AG09319 (cell line): ENCODE measurements at regions not wholly inside any gene's neighbourhood (a gene's known extent, or its start where the extent isn't known, plus 50 kb on each side); places are given as distances from the start of the nearest gene placed in this dataset.

Source experiments
- DNase-seq: peaks from one replicate; pipeline ENCODE4 v3.0.0-alpha.2; 2010; ENCODE audit warnings: low read depth; ENCODE audit errors: extremely low read depth
- TF ChIP-seq, protein P1 (sequence below): IDR thresholded peaks from 2 replicates; pipeline ENCODE4 v1.5.1; 2011; ENCODE audit warnings: low read depth, mild to moderate bottlenecking, inconsistent platforms, low read length, moderate library complexity

DNA sequence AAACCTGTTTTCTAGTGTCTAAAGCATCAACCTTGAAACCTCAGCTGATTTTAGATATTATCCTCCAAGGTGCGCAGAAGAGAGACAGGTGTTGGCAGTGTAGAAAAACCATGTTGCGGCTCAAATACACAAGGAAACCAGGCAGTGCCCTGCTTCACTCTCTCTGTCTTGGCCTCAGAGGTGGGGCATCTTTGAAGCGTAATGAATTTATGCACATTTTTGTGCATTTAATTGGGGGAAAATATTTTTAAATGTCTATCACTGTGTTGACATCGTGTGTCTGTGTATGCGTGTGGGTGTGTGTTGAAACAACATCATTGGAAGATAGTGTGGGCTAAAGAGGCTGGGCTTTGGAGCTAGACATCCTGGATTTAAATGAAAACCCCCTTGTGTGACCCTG lies 334.0 kb upstream of the CHD6 start:
- TF ChIP-seq, protein P1, sequence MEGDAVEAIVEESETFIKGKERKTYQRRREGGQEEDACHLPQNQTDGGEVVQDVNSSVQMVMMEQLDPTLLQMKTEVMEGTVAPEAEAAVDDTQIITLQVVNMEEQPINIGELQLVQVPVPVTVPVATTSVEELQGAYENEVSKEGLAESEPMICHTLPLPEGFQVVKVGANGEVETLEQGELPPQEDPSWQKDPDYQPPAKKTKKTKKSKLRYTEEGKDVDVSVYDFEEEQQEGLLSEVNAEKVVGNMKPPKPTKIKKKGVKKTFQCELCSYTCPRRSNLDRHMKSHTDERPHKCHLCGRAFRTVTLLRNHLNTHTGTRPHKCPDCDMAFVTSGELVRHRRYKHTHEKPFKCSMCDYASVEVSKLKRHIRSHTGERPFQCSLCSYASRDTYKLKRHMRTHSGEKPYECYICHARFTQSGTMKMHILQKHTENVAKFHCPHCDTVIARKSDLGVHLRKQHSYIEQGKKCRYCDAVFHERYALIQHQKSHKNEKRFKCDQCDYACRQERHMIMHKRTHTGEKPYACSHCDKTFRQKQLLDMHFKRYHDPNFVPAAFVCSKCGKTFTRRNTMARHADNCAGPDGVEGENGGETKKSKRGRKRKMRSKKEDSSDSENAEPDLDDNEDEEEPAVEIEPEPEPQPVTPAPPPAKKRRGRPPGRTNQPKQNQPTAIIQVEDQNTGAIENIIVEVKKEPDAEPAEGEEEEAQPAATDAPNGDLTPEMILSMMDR = no peak
- no peak for DNase-seq

DNA sequence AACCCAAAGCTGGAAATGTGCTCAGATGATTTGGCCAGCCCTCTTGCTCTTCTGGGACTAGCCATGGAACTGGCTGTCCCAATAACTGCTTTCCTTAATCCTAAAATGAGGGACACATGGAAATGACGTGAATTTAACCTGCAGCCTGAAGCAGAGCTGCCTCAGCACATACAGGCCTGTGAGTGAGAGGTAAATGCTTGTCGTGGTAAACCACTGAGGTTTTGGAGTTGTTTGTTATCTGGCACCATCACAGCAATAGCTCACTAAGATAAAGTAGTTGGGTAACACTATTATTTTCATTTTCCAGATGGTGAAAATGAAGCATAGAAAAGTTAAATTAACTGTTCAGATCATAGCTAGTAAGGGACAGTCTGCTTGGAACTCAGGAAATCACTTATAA lies 333.4 kb upstream of the CHD6 start:
- TF ChIP-seq, protein P1 = no peak
- no peak for DNase-seq

DNA sequence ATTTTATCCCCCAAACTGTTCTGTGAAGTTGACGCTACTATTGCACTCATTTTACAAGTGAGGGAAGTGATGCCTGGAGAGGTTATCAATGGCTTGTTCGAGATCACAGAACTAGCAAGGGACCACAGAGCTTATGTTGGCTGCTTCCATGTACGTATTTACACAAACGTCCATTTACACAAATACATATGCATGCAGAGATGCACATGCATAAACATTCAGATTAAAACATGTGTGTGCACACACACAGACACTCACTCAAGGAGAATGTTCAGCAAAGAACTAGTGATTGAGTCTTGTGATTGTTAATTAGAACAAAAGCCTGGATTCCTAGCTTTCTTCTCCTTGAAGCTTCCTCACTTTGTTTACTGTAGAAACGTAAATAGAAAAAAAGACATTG lies 321.5 kb upstream of the CHD6 start:
- no peak for DNase-seq

DNA sequence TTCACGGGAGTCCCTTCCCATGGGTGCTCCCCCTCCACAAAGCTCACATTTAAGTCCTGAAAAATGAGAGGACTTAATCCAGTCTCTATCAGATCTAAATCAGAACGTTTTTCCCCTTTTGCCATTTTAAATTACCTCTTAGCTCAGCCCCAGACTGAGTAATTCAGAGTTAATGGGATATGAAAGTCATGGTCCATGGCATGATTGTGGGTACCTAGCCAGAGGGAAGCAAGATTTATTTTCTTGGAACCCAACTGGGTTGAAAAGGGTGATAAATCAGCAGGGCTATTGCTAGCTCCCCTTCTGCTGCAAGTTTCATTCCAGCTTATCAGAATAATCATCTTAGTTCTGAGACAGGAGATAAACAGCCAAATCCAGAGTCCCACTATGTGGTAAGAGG lies 320.2 kb upstream of the CHD6 start:
- DNase-seq = no peak
- TF ChIP-seq, protein P1 = no peak

More for the DNA sequence above, 321.5 kb upstream of the CHD6 start:
- TF ChIP-seq, protein P1 = no peak

DNA sequence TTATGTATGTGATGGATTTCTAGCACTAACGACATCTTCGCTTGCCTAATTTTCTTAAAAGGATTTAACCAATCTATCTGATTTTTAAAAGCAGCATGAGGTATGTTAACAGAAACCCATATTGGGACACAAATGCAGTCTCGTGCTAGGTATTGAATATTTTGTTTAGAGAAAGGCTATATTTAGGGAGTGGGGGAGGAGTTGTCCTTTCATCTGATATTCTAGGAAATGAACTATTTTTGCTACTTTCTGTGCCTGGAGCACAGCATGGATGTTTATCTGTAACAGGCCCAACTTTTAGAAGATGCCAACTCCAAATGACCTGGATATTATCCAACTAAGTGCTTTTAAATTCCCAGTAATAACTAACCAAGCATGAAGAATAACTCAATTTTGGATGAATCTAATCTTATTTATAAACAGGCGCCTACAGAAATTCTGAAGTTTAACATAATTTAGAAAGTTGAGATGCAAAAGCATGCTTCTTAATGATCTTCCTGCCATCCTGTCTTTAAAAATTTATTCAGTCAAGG lies 317.1 kb upstream of the CHD6 start:
- TF ChIP-seq, protein P1 = no peak
- DNase-seq = no peak

DNA sequence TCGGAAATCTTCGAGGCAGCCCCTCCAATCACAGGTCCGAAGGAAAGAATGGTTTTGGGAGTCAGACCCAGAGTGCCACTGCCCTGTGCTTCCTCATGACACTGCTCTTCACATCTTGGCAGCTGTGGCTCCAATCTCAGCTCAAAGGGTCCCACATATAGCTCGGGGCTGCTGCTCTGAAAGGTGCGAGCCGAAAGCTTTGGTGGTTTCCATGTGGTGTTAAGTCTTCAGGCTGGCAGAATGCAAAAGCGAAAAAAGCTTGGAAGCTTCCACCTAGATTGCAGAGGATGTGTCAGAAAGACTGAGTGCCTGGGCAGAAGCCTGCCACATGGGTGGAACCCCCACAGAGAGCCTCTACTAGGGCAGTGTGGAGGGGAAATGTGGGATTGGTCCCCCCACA lies 314.3 kb upstream of the CHD6 start:
- TF ChIP-seq, protein P1 = no peak

DNA sequence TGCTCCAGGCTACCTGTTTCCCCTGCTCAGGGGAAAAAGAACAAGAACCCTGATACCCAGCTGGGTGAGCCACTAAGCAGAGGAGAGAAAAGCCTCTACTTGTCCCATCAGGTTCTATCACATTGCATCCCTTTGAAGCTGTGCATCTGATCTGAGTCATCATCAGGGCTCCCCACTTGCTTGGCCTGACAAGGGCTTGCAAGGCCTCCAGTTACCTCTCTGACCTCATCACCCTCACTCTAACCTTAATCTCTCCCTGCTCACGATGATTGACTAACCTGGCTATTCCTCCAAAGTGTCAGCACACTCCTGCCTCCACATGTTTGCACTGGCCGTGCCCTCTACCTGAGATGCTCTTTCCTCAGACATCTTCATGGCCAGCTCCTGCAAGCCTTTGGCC lies 309.5 kb upstream of the CHD6 start:
- TF ChIP-seq, protein P1 = no peak
- no peak for DNase-seq

More for the DNA sequence above, 314.3 kb upstream of the CHD6 start:
- DNase-seq = no peak
